Glutamatergic neuron (in vitro differentiated cells): ENCODE measurements at regions not wholly inside any gene's neighbourhood (a gene's known extent, or its start where the extent isn't known, plus 50 kb on each side); places are given as distances from the start of the nearest gene placed in this dataset.
"Not testable (repeated sequence)": the region's sequence is repeated elsewhere in the genome, so short reads cannot be mapped to it uniquely, and the experiment has no call there.

Source experiments
- DNase-seq: peaks from one replicate; pipeline ENCODE4 v3.0.0; 2022
- H3K27ac Mint-ChIP-seq: one replicate; pipeline ENCODE4 v1.8.0; 2020; ENCODE audit warnings: mild to moderate bottlenecking, mixed read lengths, inconsistent platforms; ENCODE audit not compliant: unreplicated experiment
- H3K27me3 Mint-ChIP-seq: one replicate; pipeline ENCODE4 v1.8.0; 2020; ENCODE audit warnings: mild to moderate bottlenecking, moderate library complexity, mixed read lengths, inconsistent platforms; ENCODE audit not compliant: unreplicated experiment
- H3K36me3 Mint-ChIP-seq: one replicate; pipeline ENCODE4 v1.8.0; 2020; ENCODE audit warnings: mild to moderate bottlenecking, mixed read lengths, inconsistent platforms; ENCODE audit not compliant: unreplicated experiment
- H3K4me1 Mint-ChIP-seq: one replicate; pipeline ENCODE4 v1.8.0; 2020; ENCODE audit warnings: mild to moderate bottlenecking, low read depth, mixed read lengths, inconsistent platforms; ENCODE audit not compliant: unreplicated experiment
- H3K4me3 Mint-ChIP-seq: one replicate; pipeline ENCODE4 v1.8.0; 2020; ENCODE audit warnings: mild to moderate bottlenecking, mixed read lengths, inconsistent platforms; ENCODE audit not compliant: unreplicated experiment
- H3K9me3 Mint-ChIP-seq: one replicate; pipeline ENCODE4 v1.8.0; 2020; ENCODE audit warnings: mild to moderate bottlenecking, moderate library complexity, mixed read lengths, inconsistent platforms; ENCODE audit not compliant: unreplicated experiment
- CTCF ChIP-seq: fragments of 200-600 bp; sonication (generic); IDR thresholded peaks from one replicate; pipeline ENCODE4 v1.5.0; 2021; ENCODE audit not compliant: partially characterized antibody, unreplicated experiment

GRCh38 chr18:40283560-40283959 lies 1671.5 kb upstream of the PIK3C3 start:
- no peaks in the 10 kb centered on the region for H3K4me1 Mint-ChIP-seq

DNA sequence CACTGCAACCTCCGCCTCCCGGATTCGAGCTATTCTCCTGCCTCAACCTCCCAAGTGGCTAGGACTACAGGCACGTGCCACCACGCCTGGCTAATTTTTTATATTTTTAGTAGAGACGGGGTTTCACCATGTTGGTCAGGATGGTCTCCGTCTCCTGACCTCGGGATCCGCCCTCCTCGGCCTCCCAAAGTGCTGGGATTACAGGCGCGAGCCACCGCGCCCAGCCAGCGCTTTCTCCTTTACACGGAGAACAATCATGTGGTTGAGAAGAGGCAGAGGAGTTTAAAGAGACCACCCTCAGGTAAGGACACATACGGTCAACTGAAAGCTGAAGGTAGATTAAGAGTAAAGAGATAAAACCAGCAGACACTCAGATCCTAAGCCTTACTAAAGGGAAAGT lies 1673.7 kb upstream of the PIK3C3 start:
- H3K4me3 Mint-ChIP-seq, H3K36me3 Mint-ChIP-seq, H3K27ac Mint-ChIP-seq, H3K4me1 Mint-ChIP-seq, H3K9me3 Mint-ChIP-seq, H3K27me3 Mint-ChIP-seq, DNase-seq: not testable (repeated sequence)

More at GRCh38 chr18:40283560-40283959, 1671.5 kb upstream of the PIK3C3 start:
- TF ChIP-seq CTCF, result no peak
- no peak overlapping the region for H3K27ac Mint-ChIP-seq
- no peaks in the 10 kb centered on the region for H3K36me3 Mint-ChIP-seq
- H3K27me3 Mint-ChIP-seq, result no peaks in the 10 kb centered on the region
- no peak for DNase-seq
- peaks cover 2% of the 10 kb centered on the region for H3K9me3 Mint-ChIP-seq
- H3K4me3 Mint-ChIP-seq, result no peak overlapping the region

DNA sequence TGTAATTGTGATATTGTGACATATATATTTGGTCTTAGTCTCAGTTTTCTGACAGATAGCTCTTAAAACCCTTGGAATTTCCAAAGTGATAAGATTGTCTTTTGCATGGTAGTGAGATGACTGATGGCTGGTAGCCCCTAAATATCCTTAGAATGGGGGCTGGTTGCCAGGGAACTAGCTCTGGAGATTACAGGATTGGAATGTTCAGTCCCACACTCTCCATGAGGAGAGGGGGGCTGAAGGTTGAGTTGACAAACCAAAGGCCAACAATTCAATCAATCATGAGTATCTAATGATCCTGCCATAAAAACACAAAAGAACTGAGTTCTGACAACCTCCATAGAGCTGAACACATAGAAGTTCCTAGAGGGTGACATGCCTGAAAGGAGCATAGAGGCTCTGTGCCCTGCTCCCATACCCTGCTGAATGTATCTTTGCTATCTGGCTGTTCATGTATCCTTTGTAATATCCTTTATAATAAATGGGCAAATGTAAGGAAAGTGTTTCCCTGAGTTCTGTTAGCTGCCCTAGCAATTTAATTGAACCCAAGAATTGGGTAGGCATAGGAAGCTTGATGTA lies 1680.3 kb upstream of the PIK3C3 start:
- no peak overlapping the region for H3K27ac Mint-ChIP-seq
- no peak overlapping the region for H3K4me3 Mint-ChIP-seq
- no peaks in the 10 kb centered on the region for H3K27me3 Mint-ChIP-seq
- no peak for DNase-seq
- no peaks in the 10 kb centered on the region for H3K36me3 Mint-ChIP-seq
- no peaks in the 10 kb centered on the region for H3K9me3 Mint-ChIP-seq
- H3K4me1 Mint-ChIP-seq, result no peaks in the 10 kb centered on the region
- no peak for TF ChIP-seq CTCF

GRCh38 chr18:40272630-40273231 lies 1682.3 kb upstream of the PIK3C3 start:
- TF ChIP-seq CTCF, result no peak
- no peaks in the 10 kb centered on the region for H3K4me1 Mint-ChIP-seq
- no peak overlapping the region for H3K27ac Mint-ChIP-seq
- DNase-seq, result no peak
- H3K4me3 Mint-ChIP-seq, result no peak overlapping the region
- H3K36me3 Mint-ChIP-seq, result no peaks in the 10 kb centered on the region
- no peaks in the 10 kb centered on the region for H3K27me3 Mint-ChIP-seq
- H3K9me3 Mint-ChIP-seq, result no peaks in the 10 kb centered on the region

- peaks cover 6% of the 10 kb centered on the region for H3K36me3 Mint-ChIP-seq
- H3K27me3 Mint-ChIP-seq, result no peaks in the 10 kb centered on the region
- no peaks in the 10 kb centered on the region for H3K4me1 Mint-ChIP-seq
- no peaks in the 10 kb centered on the region for H3K9me3 Mint-ChIP-seq
- no peak overlapping the region for H3K4me3 Mint-ChIP-seq
- TF ChIP-seq CTCF, result no peak
- H3K27ac Mint-ChIP-seq, result no peak overlapping the region
- no peak for DNase-seq
These were observed 1695.8 kb upstream of the PIK3C3 start for GRCh38 chr18:40259115-40259835.
